Liver (tissue), 8 donors: ENCODE measurements at regions not wholly inside any gene's neighbourhood (a gene's known extent, or its start where the extent isn't known, plus 50 kb on each side); places are given as distances from the start of the nearest gene placed in this dataset.

ENCODE experiments used
- DNase-seq: peaks from one replicate; pipeline ENCODE4 v3.0.0-alpha.2; 2017; ENCODE audit warnings: low spot score
- H3K27ac ChIP-seq, 2 donors: one replicate each; pipeline ENCODE4 v1.7.0; 2013; ENCODE audit warnings: inconsistent platforms in 2 of 2, low read length in 2 of 2, control low read depth in 1 of 2, low read depth in 1 of 2, mild to moderate bottlenecking in 1 of 2
- H3K27me3 ChIP-seq, 4 donors: one replicate each; pipeline versions ENCODE4 v1.6.1 to v1.7.0; 2013; ENCODE audit warnings: low read length in 3 of 4, inconsistent platforms in 1 of 4, mild to moderate bottlenecking in 1 of 4, moderate library complexity in 1 of 4; ENCODE audit not compliant: control insufficient read depth in 4 of 4, insufficient read depth in 4 of 4
- H3K36me3 ChIP-seq, 4 donors: one replicate each; pipeline versions ENCODE4 v1.6.1 to v1.7.0; 2013; ENCODE audit warnings: low read length in 3 of 4, mild to moderate bottlenecking in 3 of 4, low read depth in 1 of 4, moderate library complexity in 1 of 4; ENCODE audit not compliant: control insufficient read depth in 4 of 4, insufficient read depth in 3 of 4
- H3K4me1 ChIP-seq, 4 donors: one replicate each; pipeline versions ENCODE4 v1.6.1 to v1.7.0; 2013; ENCODE audit warnings: low read length in 3 of 4, mild to moderate bottlenecking in 3 of 4, moderate library complexity in 1 of 4; ENCODE audit not compliant: control insufficient read depth in 4 of 4, insufficient read depth in 4 of 4
- H3K4me3 ChIP-seq, 3 donors: one replicate each; pipeline versions ENCODE4 v1.6.1 to v1.7.0; 2013; ENCODE audit warnings: low read length in 3 of 3, control low read depth in 1 of 3, low read depth in 1 of 3, mild to moderate bottlenecking in 1 of 3
- H3K9ac ChIP-seq, 2 donors: one replicate each; pipeline ENCODE4 v1.7.0; 2013; ENCODE audit warnings: low read length in 2 of 2, mild to moderate bottlenecking in 2 of 2, moderate library complexity in 2 of 2, control low read depth in 1 of 2, low read depth in 1 of 2
- H3K9me3 ChIP-seq, 4 donors: one replicate each; pipeline versions ENCODE4 v1.6.1 to v1.7.0; 2013; ENCODE audit warnings: low read length in 3 of 4; ENCODE audit not compliant: control insufficient read depth in 4 of 4
- ATF3 ChIP-seq: IDR thresholded peaks from 2 replicates; pipeline ENCODE4 v1.6.1; 2016; ENCODE audit warnings: antibody characterized with exemption
- EGR1 ChIP-seq, 2 donors: IDR thresholded peaks; 2 replicates each; pipeline ENCODE4 v1.6.1; 2016 to 2018; ENCODE audit warnings: antibody characterized with exemption in 2 of 2, low read depth in 2 of 2
- FOXA1 ChIP-seq: IDR thresholded peaks from 2 replicates; pipeline ENCODE4 v1.6.1; 2016; ENCODE audit warnings: antibody characterized with exemption
- FOXA2 ChIP-seq: IDR thresholded peaks from 2 replicates; pipeline ENCODE4 v1.6.1; 2016; ENCODE audit warnings: antibody characterized with exemption
- GABPA ChIP-seq, 2 donors: IDR thresholded peaks in 1 of 2; conservative IDR thresholded peaks in 1 of 2; 2 replicates each; pipeline ENCODE4 v1.6.1; 2016; ENCODE audit warnings: antibody characterized with exemption in 2 of 2, mild to moderate bottlenecking in 1 of 2, moderate library complexity in 1 of 2
- HNF4A ChIP-seq, 2 donors: conservative IDR thresholded peaks; 2 replicates each; pipeline ENCODE4 v1.6.1; 2016; ENCODE audit warnings: antibody characterized with exemption in 2 of 2, mild to moderate bottlenecking in 2 of 2
- HNF4G ChIP-seq: IDR thresholded peaks from 2 replicates; pipeline ENCODE4 v1.6.1; 2016; ENCODE audit warnings: antibody characterized with exemption
- JUND ChIP-seq, 2 donors: IDR thresholded peaks; 2 replicates each; pipeline ENCODE4 v1.6.1; 2016; ENCODE audit warnings: antibody characterized with exemption in 2 of 2
- MAX ChIP-seq: IDR thresholded peaks from 2 replicates; pipeline ENCODE4 v1.6.1; 2016; ENCODE audit warnings: antibody characterized with exemption
- NR2F2 ChIP-seq: IDR thresholded peaks from 2 replicates; pipeline ENCODE4 v1.6.1; 2016; ENCODE audit warnings: antibody characterized with exemption
- RAD21 ChIP-seq, 2 donors: IDR thresholded peaks; 2 replicates each; pipeline ENCODE4 v1.6.1; 2016; ENCODE audit warnings: antibody characterized with exemption in 2 of 2, mild to moderate bottlenecking in 2 of 2
- REST ChIP-seq: IDR thresholded peaks from 2 replicates; pipeline ENCODE4 v1.6.1; 2016; ENCODE audit warnings: antibody characterized with exemption, mild to moderate bottlenecking
- RXRA ChIP-seq, 2 donors: IDR thresholded peaks; 2 replicates each; pipeline ENCODE4 v1.6.1; 2017 to 2018; ENCODE audit warnings: antibody characterized with exemption in 2 of 2, mild to moderate bottlenecking in 1 of 2
- SP1 ChIP-seq: IDR thresholded peaks from 2 replicates; pipeline ENCODE4 v1.6.1; 2018; ENCODE audit warnings: antibody characterized with exemption, mild to moderate bottlenecking
- TAF1 ChIP-seq: conservative IDR thresholded peaks from 2 replicates; pipeline ENCODE4 v1.6.1; 2016; ENCODE audit warnings: antibody characterized with exemption, mild to moderate bottlenecking
- YY1 ChIP-seq: IDR thresholded peaks from 2 replicates; pipeline ENCODE4 v1.6.1; 2016; ENCODE audit warnings: antibody characterized with exemption, mild to moderate bottlenecking
- ZBTB33 ChIP-seq: IDR thresholded peaks from 2 replicates; pipeline ENCODE4 v1.6.1; 2016; ENCODE audit warnings: antibody characterized with exemption
- WGBS: extraction: QIAGEN DNeasy Blood & Tissue Kit; methylation state at CpG from one replicate; pipeline ENCODE4 v1.1.7; 2013; 5-methylcytosine and 5-hydroxymethylcytosine counted together
- TF ChIP-seq, protein P1 (sequence below): fragments of 150-350 bp; IDR thresholded peaks from 2 replicates; pipeline ENCODE4 v1.5.1; 2017; ENCODE audit warnings: improper control_type of control experiment, low read depth, low read length; ENCODE audit not compliant: missing input control
- donor health status: healthy.
- donor health status: healthy.
- donor health status: healthy.
- donor health status: healthy.
- donor health status: healthy.

DNA sequence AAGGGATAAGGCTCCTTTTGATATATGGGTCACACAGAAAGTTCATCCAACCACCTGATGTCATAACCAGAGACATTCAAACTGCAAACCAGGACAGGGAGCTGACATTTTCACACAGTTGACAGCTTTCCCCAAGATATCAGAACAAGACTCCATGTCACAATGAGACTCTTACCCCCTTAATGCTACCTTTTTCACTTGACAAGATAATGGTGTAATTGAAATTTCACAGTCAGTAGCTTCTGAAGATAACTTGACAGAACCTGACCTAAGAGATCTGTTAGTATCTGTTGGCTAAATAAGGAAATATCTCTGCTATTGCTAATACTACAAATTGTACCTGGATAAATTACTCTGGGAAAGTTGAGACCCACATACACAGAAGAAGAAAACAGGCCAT, 187.3 kb downstream of the C12orf50 start:
- Histone ChIP-seq H3K36me3 (no peaks in the 10 kb centered on the region), H3K27me3 (no peaks in the 10 kb centered on the region), H3K9ac (no peak overlapping the region), H3K4me3 (no peak overlapping the region), H3K4me1 (no peaks in the 10 kb centered on the region), H3K27ac (no peak overlapping the region), H3K9me3 (no peaks in the 10 kb centered on the region)
- no peak for DNase-seq
- TF ChIP-seq RAD21 (IDR thresholded peaks at IDR 0.05) = no peak
- TF ChIP-seq ZBTB33 = no peak

DNA sequence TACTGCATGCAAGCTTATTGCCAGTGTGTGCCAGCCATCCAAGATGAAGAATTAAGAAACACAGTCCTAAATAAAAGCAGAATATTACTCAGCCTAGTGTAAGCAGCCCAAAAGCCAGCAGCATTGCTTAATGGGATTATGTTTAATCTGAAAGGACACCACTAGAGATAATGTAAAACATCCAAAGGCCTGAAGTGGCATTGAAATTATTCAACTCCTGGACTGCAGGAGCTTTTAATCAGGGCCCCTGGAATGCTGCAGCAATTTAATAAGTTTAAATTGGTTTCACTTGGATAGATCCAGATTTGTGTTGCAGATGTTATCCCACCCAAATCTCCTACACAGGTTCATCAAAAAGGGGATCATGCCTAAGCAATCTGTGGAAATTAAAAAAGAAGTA, 193.0 kb downstream of the C12orf50 start:
- no peaks in the 10 kb centered on the region for H3K4me1 ChIP-seq
- H3K27me3 ChIP-seq = no peaks in the 10 kb centered on the region
- H3K27ac ChIP-seq = no peak overlapping the region
- TF ChIP-seq SP1 = no peak
- H3K4me3 ChIP-seq = no peak overlapping the region
- H3K36me3 ChIP-seq = no peaks in the 10 kb centered on the region
- no peaks in the 10 kb centered on the region for H3K9me3 ChIP-seq
- H3K9ac ChIP-seq = no peak overlapping the region
- DNase-seq = no peak

DNA sequence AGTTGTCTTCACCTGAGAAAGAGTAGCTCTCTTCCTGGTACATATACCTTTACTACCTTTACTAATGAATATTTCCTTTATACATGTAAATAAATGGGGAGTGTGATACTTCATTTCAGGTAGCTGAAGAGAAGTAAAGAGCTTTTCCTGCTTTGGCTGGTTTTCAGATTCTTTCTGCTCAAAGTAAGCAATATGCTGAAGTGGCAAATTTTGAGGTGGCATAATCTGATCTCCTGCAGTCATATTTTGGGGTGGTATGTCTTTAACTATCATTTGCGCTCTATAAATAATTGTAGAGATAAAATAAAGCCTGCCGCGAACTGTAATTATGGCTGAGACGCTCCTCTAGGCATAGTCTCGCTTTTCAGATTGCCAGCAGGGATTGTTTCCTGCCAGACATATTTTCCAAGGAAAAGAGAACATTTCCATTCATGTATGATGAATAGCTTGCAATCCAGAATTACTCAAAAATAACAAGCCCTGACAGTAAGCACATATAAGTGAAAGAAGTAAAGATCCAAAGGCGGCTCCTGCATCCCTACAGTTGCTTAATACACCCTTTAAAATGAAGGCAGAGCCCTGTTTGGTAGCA, 200.7 kb downstream of the C12orf50 start:
- WGBS = 87% methylated on average over 6 of the region's 6 CpGs
- Histone ChIP-seq H3K27ac (no peak overlapping the region), H3K4me1 (no peaks in the 10 kb centered on the region)

More for the DNA sequence above, 200.7 kb downstream of the C12orf50 start:
- no peak for DNase-seq
- H3K4me3 ChIP-seq = no peak overlapping the region
- TF ChIP-seq MAX (no peak), RAD21 (IDR thresholded peaks at IDR 0.05) (no peak), TAF1 (no peak), ATF3 (no peak), FOXA2 (no peak), FOXA1 (no peak), SP1 (no peak), REST (no peak), NR2F2 (no peak), YY1 (no peak), ZBTB33 (no peak), EGR1 (IDR thresholded peaks at IDR 0.05; ENCODE audit: low read depth in 2 of 2) (no peak), HNF4A (conservative IDR thresholded peaks at IDR 0.05) (no peak), HNF4G (no peak), GABPA (IDR thresholded peaks at IDR 0.05 in 1 of 2, conservative IDR thresholded peaks at IDR 0.05 in 1 of 2) (no peak), RXRA (IDR thresholded peaks at IDR 0.05) (no peak), JUND (IDR thresholded peaks at IDR 0.05) (no peak)
- TF ChIP-seq, protein P1, sequence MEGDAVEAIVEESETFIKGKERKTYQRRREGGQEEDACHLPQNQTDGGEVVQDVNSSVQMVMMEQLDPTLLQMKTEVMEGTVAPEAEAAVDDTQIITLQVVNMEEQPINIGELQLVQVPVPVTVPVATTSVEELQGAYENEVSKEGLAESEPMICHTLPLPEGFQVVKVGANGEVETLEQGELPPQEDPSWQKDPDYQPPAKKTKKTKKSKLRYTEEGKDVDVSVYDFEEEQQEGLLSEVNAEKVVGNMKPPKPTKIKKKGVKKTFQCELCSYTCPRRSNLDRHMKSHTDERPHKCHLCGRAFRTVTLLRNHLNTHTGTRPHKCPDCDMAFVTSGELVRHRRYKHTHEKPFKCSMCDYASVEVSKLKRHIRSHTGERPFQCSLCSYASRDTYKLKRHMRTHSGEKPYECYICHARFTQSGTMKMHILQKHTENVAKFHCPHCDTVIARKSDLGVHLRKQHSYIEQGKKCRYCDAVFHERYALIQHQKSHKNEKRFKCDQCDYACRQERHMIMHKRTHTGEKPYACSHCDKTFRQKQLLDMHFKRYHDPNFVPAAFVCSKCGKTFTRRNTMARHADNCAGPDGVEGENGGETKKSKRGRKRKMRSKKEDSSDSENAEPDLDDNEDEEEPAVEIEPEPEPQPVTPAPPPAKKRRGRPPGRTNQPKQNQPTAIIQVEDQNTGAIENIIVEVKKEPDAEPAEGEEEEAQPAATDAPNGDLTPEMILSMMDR = no peak
- H3K36me3 ChIP-seq = no peaks in the 10 kb centered on the region
- no peaks in the 10 kb centered on the region for H3K27me3 ChIP-seq
- no peak overlapping the region for H3K9ac ChIP-seq
- no peaks in the 10 kb centered on the region for H3K9me3 ChIP-seq
